Fibroblast of lung (primary cell): ENCODE measurements at regions not wholly inside any gene's neighbourhood (a gene's known extent, or its start where the extent isn't known, plus 50 kb on each side); places are given as distances from the start of the nearest gene placed in this dataset.

Experiments
- DNase-seq, 2 donors: peaks; one replicate each; pipeline versions ENCODE4 v3.0.0 to v3.0.0-alpha.2; 2010; ENCODE audit warnings: low read depth in 2 of 2
- H2AFZ ChIP-seq: 2 replicates; pipeline ENCODE4 v1.5.1; 2012; ENCODE audit warnings: low read length, control low read depth, inconsistent platforms
- H3K27ac ChIP-seq: 2 replicates; pipeline ENCODE4 v1.5.1; 2011; ENCODE audit warnings: low read length, control low read depth; ENCODE audit not compliant: insufficient read depth
- H3K27me3 ChIP-seq: 2 replicates; pipeline ENCODE4 v1.5.1; 2011; ENCODE audit warnings: mild to moderate bottlenecking, low read length; ENCODE audit not compliant: control insufficient read depth, insufficient read depth
- H3K36me3 ChIP-seq: 2 replicates; pipeline ENCODE4 v1.5.1; 2011; ENCODE audit warnings: low read length; ENCODE audit not compliant: control insufficient read depth, insufficient read depth
- H3K4me1 ChIP-seq: 2 replicates; pipeline ENCODE4 v1.5.1; 2011; ENCODE audit warnings: low read length; ENCODE audit not compliant: control insufficient read depth, insufficient read depth; ENCODE audit errors: extremely low read depth
- H3K4me2 ChIP-seq: 2 replicates; pipeline ENCODE4 v1.5.1; 2011; ENCODE audit warnings: low read length, control low read depth; ENCODE audit not compliant: insufficient read depth; ENCODE audit errors: extremely low read depth
- H3K4me3 ChIP-seq, 4 experiments: fragments of 200-600 bp in 1 of 4; sonication (generic) in 1 of 4; replicated peaks in 1 of 4; 2 replicates each; pipeline ENCODE4 v1.5.1; 2011 to 2016; ENCODE audit warnings: low read length in 4 of 4, low read depth in 3 of 4, mild to moderate bottlenecking in 3 of 4, control low read depth in 2 of 4, inconsistent platforms in 1 of 4, mixed read lengths in 1 of 4; ENCODE audit not compliant: insufficient read depth in 1 of 4; ENCODE audit errors: control extremely low read depth in 1 of 4
- H3K79me2 ChIP-seq: 2 replicates; pipeline ENCODE4 v1.5.1; 2012; ENCODE audit warnings: mild to moderate bottlenecking, low read length, inconsistent platforms; ENCODE audit not compliant: control insufficient read depth, insufficient read depth
- H3K9ac ChIP-seq: 2 replicates; pipeline ENCODE4 v1.5.1; 2011; ENCODE audit warnings: mild to moderate bottlenecking, low read length, control low read depth; ENCODE audit not compliant: insufficient read depth
- H3K9me3 ChIP-seq: 2 replicates; pipeline ENCODE4 v1.5.1; 2012; ENCODE audit warnings: low read depth, low read length; ENCODE audit not compliant: control insufficient read depth, insufficient read depth
- H4K20me1 ChIP-seq: 2 replicates; pipeline ENCODE4 v1.5.1; 2011; ENCODE audit warnings: low read length; ENCODE audit not compliant: control insufficient read depth, insufficient read depth; ENCODE audit errors: extremely low read depth
- CTCF ChIP-seq, 2 donors: IDR thresholded peaks in 1 of 2; conservative IDR thresholded peaks in 1 of 2; 1 replicate in 1 of 2; 2 replicates in 1 of 2; pipeline ENCODE4 v1.5.1; 2011 to 2012; ENCODE audit warnings: low read length in 2 of 2, control low read depth in 1 of 2, inconsistent platforms in 1 of 2, low read depth in 1 of 2, mild to moderate bottlenecking in 1 of 2
- EZH2 ChIP-seq: IDR thresholded peaks from 2 replicates; pipeline ENCODE4 v1.5.1; 2012; ENCODE audit warnings: low read length, control low read depth, mild to moderate bottlenecking; ENCODE audit errors: missing control alignments

- peaks cover 9% of the 10 kb centered on the region for H3K4me1 ChIP-seq
- H3K79me2 ChIP-seq: no peaks in the 10 kb centered on the region
- H3K9me3 ChIP-seq: no peaks in the 10 kb centered on the region
- H3K27me3 ChIP-seq: no peaks in the 10 kb centered on the region
- H3K36me3 ChIP-seq: no peaks in the 10 kb centered on the region
- H4K20me1 ChIP-seq: no peaks in the 10 kb centered on the region
- no peak overlapping the region for H3K4me2 ChIP-seq
- H3K9ac ChIP-seq: no peak overlapping the region
- H3K27ac ChIP-seq: no peak overlapping the region
- H2AFZ ChIP-seq: no peak overlapping the region
- DNase-seq: no peak
- TF ChIP-seq CTCF (conservative IDR thresholded peaks at IDR 0.05 in 1 of 2, IDR thresholded peaks at IDR 0.05 in 1 of 2; ENCODE audit: low read depth in 1 of 2, low read length in 2 of 2): no peak
- TF ChIP-seq EZH2: no peak
- H3K4me3 ChIP-seq: no peak overlapping the region
These were observed 110.7 kb upstream of the FAM20A start for GRCh38 chr17:68711858-68712257.

GRCh38 chr17:68710976-68711375 lies 109.8 kb upstream of the FAM20A start:
- peaks cover 9% of the 10 kb centered on the region for H3K4me1 ChIP-seq
- no peak overlapping the region for H2AFZ ChIP-seq
- H3K27me3 ChIP-seq: no peaks in the 10 kb centered on the region
- H3K27ac ChIP-seq: peak overlapping the region; percentile 65
- no peak overlapping the region for H3K9ac ChIP-seq
- no peaks in the 10 kb centered on the region for H3K36me3 ChIP-seq
- peak overlapping the region in 2 of 4 experiments; percentile 26 to 29 for H3K4me3 ChIP-seq
- H3K4me2 ChIP-seq: peak overlapping the region; percentile 85
- DNase-seq: no peak
- no peaks in the 10 kb centered on the region for H4K20me1 ChIP-seq
- H3K9me3 ChIP-seq: no peaks in the 10 kb centered on the region
- no peak for TF ChIP-seq EZH2
- no peak for TF ChIP-seq CTCF (conservative IDR thresholded peaks at IDR 0.05 in 1 of 2, IDR thresholded peaks at IDR 0.05 in 1 of 2; ENCODE audit: low read depth in 1 of 2, low read length in 2 of 2)
- H3K79me2 ChIP-seq: no peaks in the 10 kb centered on the region

GRCh38 chr17:68710035-68710780 lies 109.0 kb upstream of the FAM20A start:
- Histone ChIP-seq H2AFZ (peak overlapping the region; percentile 7), H3K27ac (peak overlapping the region; percentile 65), H3K36me3 (no peaks in the 10 kb centered on the region), H3K4me1 (peaks cover 9% of the 10 kb centered on the region), H3K4me2 (peak overlapping the region; percentile 85), H3K9me3 (no peaks in the 10 kb centered on the region), H3K79me2 (no peaks in the 10 kb centered on the region), H4K20me1 (no peaks in the 10 kb centered on the region), H3K4me3 (peak overlapping the region; percentile 24 to 34 (median 29)), H3K27me3 (no peaks in the 10 kb centered on the region), H3K9ac (no peak overlapping the region)
- peak; percentile 13 to 81 for DNase-seq
- TF ChIP-seq EZH2 (no peak), CTCF (conservative IDR thresholded peaks at IDR 0.05 in 1 of 2, IDR thresholded peaks at IDR 0.05 in 1 of 2; ENCODE audit: low read depth in 1 of 2, low read length in 2 of 2) (no peak)
